Superior temporal gyrus (tissue), 1 donor: ENCODE measurements at regions not wholly inside any gene's neighbourhood (a gene's known extent, or its start where the extent isn't known, plus 50 kb on each side); places are given as distances from the start of the nearest gene placed in this dataset.
"Not testable (repeated sequence)": the region's sequence is repeated elsewhere in the genome, so short reads cannot be mapped to it uniquely, and the experiment has no call there.

Experiments
- DNase-seq: peaks from one replicate; pipeline ENCODE4 v3.0.0-alpha.2; 2016; ENCODE audit errors: extremely low spot score

DNA sequence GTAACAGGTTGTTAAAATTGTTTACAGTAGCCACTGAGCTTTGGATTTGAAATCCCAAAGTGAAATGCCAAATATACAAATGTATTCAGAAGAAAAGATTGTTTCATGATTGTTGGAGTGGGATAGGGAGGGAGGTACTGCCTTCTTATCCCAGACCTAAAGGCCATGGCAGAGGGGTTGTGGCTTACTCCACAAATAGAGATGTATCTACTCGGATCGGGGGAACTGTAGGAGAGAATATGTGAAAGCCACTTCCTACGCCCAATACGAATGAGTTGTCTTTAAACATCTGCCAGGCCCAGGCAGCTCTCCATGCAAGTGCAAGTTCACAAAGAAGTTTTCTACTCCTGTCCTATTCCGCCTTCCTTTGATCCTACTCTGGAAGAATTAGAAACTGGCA lies 150.2 kb upstream of the PRSS12 start:
- DNase-seq: not testable (repeated sequence)

DNA sequence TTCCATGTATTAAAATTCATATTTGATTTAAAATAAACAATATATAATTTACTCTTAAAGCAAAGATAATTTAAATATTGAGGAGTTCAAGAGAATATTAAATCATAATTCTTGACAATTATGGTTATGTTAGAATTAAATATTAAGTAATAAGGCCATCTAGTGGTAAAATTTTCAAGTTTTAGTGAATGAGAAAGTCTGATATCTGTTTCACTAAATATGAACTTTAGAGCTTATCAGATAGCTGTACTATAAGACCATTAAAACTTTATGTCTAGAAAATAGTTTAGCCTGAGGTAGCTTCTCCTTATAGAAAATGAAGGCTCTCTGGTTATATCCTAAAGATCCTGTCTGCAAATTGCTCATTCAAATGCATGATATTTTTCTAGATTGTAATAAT lies 152.1 kb upstream of the PRSS12 start:
- peak; percentile 22 for DNase-seq

DNA sequence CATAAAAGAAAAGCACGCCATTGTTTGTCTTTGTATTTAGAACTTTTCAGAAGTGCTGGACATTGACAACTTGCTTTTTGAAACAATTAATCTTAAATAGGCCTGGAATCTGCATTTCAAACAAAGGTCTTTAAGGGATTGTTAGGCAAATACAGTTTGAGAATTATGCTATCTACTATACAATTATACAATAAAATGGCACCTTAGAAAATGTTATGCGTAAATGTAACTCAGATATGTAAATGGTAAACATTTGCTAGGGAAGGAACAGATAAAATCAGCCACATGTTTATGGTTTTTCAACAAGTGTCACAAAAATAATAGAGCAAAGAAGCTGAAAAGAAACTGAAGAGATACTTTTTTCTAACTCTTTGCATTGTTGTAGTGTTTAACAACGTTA lies 152.7 kb upstream of the PRSS12 start:
- not testable (repeated sequence) for DNase-seq

DNA sequence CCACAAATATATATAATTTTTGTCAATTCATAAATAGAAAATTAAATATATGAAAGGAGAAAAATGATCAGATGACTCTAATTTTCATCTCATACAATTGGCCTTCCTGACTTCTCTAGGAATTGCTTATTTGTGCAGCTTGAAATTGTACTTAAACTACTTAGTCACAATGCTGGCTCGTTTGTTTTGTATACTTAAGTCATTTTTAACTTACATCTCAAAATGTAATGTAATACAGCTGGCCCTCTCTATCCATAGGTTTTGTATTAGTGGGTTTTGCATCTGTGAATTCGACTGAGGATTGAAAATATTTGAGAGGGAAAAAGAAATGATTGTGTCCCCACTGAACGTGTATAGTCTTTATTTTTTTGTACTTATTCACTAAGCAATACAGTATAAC lies 160.1 kb upstream of the PRSS12 start:
- DNase-seq: not testable (repeated sequence)

DNA sequence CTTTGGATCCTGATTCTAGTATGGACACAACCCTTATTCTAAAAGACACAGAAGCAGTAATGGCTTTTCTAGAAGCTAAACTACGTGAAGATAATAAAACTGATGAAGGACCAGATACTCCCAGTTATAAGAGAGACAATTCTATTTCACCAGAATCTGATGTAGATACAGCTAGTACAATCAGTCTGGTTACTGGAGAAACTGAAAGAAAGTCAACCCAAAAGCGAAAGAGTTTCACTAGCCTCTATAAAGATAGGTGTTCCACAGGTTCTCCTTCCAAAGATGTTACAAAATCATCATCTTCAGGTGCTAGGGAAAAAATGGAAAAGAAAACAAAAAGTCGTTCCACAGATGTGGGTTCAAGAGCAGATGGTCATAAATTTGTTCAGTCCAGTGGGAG lies 161.5 kb upstream of the PRSS12 start:
- not testable (repeated sequence) for DNase-seq

DNA sequence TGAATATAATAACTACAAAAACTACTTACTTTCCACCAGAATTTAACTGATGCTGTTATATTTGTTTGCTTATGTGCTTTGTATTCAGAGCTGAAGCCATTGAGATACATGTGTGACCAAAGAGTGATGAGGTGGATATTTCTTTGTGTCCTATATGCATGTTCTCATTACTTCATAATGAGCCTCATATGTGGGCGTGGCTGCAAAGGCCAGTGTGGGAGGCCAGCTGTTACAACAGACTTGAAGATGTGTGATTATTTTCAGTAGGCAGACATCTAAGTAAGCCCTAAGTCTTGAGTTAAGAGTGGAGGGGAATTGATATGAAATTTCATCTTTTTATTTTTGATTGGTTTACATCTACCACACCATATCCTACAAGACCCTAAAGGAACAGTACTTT lies 163.3 kb upstream of the PRSS12 start:
- not testable (repeated sequence) for DNase-seq

DNA sequence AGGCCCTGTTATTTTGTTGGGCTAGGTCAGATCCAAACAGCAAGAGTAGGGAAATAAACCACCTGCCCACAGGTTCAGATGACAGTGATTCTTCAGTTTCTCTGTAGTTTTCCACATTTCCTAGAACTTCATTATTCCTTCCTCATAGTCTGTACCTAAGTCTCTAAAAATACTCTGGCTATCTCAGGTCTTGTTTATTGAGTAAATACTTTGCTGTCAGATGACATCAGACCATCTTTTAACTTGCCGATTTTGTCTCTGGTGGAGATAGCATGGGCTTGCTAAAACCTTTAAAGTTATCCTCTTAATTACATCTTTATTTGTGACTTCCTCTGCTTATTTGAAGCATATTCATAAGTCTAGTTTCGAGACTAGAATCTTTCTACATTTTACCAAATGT lies 155.1 kb upstream of the METTL14 start:
- DNase-seq: not testable (repeated sequence)

DNA sequence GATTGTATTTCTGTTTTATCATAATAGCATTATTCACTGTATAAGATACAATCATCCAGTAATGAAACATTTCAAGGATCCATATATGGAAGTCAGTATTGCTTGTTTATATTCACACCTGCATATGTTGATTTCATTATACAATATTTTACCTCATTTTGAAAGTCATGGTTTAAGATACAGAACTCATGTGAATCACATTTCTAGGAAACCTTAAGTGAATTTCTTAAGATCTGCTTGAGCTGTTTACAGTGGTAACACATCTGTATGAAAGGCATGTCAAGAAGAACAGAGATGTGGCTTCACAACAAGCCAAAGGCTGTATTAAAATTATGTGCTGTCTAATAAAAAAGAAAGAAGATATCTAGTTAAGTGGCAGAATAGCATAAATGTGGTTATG lies 153.2 kb upstream of the METTL14 start:
- DNase-seq: not testable (repeated sequence)

DNA sequence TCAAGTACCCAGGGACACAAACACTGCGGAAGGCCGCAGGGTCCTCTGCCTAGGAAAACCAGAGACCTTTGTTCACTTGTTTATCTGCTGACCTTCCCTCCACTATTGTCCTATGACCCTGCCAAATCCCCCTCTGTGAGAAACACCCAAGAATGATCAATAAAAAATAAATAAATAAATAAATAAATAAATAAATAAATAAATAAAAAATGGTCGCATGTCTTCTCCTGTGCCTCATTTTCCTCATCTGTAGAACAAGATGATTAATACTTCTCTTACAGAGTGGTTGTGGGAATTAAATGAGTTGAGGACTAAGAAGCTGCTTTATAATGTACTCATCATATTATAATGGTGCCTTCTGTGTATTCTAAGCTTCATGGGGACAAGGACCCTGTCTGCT lies 149.4 kb upstream of the METTL14 start:
- not testable (repeated sequence) for DNase-seq

DNA sequence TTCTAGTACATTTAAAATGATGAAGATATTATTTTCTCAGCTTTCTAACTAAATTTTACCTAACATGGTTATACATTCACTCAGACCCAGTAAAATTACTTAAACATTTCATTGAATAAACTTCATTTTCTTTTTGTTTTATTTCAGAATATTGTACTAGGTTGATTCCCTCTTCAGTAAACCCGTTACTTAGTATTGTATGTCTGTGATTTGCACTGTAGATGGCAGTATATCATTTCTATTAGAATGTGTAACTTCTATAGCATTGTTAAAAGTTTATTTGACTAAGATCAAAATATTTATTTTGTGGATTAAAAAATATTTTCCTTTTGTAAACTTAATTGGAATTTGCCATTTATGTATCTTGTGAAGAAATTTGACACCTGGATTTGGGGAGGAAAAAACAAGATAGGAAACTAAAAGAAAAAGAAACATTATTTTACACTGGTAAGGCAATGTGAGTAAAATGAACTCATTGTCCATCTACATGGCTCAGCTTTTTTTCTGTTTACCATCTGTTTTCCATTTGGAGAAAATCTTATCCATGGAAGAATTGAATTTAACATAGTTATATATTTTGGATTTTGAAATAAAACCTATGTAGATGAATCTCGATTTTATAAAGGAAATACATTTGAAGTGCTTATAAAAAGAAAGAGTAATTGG lies 145.6 kb upstream of the METTL14 start:
- peak; percentile 45 for DNase-seq

DNA sequence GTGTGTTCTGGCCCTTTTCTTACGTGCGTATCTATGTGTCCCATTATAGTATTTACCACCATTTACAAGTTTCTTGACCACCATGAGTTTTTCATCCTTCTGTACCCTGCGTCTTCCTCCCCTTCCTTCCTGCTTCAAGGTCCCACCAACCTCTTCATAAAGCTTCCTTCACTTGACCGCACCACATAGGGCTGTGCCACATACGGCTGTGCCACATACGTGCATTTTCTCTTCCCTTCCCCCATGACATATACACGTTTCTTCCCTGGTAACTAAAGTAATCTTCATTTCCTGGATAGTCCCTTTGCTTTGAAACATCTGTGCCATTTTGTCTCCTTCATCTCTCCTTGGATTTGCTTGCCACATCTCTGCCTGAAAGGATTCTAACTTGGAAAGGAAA lies 128.6 kb upstream of the METTL14 start:
- DNase-seq: not testable (repeated sequence)

DNA sequence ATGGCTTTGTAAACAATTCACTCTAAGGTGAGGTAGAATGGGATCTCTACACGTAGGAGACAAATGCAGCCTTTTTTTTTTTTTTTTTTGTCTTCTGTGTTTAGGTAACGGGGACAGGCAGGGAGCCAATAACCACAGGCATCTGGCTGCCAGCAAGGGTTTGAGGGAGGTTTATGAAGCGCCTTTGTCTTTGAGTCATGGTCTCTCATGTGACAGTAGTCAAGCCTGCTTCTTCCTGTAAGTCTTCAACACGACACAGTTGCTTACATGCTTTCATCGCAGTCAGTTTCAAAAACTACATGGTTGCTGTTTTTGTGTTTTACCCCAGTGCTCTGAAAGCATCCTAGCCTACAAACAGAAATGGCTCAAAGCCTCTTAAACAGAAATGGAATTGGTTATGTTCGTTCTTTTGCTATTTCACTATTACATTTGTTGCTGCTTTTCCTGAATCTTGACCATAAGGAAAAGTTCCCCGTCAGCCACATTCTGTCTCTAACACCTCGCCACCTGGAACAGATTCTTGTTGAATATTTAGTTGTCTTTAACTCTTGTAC lies 127.8 kb upstream of the METTL14 start:
- DNase-seq: no peak

DNA sequence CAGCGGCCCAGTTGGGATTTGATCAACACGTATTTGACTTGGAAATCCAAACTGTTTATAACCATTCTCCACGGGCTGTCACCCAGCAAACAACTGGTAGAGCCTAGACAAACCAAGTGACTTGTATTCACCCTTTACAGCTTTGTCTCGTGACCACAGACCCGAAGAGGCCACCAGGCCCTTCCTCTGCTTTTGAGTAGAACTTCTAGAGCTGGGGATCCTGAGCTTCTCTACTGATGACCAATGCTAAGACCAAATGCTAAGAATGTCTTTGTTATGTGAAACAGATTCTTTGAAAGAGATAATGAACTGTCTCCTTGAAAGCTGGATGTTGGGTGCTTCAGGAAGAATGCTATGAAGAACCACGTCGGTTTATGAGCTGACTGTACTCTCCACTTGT lies 127.0 kb upstream of the METTL14 start:
- not testable (repeated sequence) for DNase-seq

DNA sequence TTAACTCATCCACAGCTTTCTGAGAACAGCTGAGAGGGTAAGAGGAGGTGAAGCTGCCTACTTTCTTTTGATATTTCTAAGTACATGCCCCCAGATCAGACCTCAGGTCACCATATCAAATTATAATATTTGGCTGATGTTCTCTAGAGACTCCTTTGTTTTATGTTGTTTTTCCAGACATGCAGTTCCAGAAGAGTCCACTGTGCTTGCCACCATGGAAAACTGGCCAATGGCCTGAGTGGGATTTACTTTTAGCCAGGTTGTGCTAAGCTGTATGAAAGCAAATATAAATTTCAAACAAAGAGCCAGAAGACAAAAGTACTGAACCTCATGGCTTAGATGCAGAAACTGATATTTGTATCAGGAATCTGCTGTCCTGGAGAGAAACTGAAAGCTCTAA lies 123.6 kb upstream of the METTL14 start:
- DNase-seq: not testable (repeated sequence)

DNA sequence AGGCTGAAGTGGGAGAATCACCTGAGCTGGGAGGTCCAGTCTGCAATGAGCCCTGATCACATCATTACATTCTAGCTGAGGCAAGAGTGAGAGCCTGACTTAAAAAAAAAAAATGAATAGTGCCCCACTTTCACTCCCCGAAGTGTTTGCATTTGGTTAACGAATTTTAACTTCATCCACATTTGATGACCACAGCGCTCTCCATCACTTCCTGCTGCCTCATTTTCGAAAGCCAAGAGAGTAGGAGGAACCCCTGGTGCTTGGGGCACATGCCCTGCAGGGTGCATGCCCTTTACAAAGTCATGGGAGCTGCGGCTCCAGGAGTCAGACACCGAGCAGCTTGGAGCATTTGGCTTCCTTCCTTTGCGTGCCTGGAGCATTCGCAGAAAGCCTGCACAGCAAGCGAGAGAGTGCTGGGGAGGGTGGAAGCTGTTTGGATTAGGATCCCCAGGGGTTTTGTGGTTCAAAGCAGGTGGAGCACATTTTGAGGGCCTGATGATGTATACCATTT lies 119.1 kb upstream of the METTL14 start:
- DNase-seq: not testable (repeated sequence)

DNA sequence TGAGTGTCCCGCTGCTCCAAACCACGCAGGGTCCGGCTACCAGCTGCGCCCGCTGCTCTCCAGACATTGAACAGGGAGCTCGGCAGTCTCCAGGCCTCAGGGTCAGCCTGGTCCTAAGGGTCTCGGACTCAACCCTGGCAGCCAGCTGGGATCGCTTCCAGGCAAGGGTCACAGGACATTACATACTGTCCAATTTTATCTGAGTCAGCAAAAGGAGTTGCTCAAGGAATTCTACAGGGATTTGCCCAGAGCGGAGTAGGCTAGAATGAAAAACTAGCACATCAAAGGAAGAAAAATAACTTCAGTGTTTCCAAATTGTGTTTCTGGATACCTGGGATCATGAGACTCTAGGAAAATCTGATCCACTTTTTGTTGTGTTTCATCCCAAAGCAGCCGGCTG lies 112.2 kb upstream of the METTL14 start:
- DNase-seq: not testable (repeated sequence)

DNA sequence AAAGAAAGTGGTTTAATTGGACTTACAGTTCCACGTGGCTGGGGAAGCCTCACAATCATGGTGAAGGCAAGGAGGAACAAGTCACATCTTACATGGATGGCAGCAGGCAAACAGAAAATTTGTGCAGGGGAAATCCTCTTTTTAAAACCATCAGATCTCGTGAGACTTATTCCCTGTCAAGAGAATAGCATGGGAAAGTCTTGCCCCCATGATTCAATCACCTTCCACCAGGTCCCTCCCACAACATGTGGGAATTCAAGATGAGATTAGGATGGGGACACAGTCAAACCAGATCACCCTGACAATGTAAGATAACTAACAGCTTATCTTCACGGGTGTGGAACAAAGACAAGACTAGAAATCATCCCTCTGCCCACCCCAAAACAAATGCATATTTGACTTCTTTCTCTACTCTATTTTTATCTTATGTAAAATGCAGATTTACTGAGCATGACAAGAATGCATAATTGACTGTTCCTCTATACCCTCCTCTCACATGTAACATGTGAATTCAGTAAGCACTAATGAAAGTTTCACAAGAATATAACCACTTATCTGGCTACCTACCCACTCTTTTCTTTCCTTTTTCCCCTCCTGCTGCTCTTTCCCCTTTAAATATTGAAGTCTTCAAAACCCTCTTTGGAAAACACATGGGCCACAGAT lies 110.8 kb upstream of the METTL14 start:
- not testable (repeated sequence) for DNase-seq

DNA sequence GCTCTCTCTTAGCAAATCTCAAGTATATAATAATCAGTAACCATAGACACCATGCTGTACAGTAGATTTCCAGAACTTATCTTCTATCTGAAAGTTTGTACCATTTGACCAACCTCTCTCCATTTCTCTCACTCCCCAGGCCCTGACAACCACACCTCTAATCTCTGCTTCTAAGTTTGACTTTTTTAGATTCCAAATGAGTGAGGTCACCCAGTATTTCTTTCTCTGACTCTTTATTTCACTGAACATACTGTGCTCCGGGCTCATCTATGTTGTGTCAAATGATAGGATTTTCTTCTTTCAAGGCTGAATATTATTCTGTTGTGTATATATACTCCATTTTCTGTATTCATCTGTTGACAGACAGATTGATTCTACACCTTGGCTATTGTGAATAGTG lies 110.1 kb upstream of the METTL14 start:
- DNase-seq: not testable (repeated sequence)

DNA sequence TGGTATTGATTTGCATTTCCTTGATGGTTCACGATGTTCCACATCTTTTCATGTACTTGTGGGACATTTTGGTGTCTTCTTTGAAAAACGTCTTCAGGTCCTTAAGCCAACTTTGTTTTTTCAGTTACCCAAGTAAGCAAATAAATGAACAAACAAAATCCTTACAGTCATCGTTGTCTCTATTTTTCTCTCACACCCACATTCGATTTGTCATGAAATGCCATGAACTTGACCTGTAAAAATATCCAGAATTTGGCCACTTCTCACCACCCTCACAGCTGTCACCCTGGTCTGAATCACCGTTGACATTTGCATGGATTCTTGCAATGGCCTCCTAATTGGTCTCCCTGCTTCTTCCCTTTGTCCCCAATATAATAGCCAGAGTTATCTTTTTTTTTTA lies 109.5 kb upstream of the METTL14 start:
- DNase-seq: not testable (repeated sequence)

DNA sequence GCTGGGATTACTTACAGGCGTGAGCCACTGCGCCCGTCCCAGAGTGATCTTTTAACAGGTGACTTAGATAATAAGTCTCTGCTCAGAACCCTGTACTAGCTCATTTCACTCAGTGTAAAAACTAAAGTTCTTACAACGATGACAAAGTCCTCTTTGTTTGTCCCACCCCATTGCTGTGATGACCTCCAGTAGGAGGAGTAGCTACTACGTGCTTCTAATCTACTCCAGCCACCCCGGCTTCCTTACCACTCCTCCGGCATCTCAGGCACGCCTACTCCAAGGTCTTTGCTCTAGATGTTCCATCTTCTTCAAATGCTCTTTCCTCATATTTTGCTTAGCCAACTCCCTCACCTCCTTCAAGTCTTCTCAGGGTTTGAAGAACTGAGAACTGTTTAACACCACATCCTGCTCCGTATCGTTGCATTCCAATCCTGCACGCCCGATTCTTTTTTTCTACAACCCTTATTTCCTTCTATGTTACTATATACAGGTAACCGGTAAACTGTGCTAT lies 108.4 kb upstream of the METTL14 start:
- not testable (repeated sequence) for DNase-seq

DNA sequence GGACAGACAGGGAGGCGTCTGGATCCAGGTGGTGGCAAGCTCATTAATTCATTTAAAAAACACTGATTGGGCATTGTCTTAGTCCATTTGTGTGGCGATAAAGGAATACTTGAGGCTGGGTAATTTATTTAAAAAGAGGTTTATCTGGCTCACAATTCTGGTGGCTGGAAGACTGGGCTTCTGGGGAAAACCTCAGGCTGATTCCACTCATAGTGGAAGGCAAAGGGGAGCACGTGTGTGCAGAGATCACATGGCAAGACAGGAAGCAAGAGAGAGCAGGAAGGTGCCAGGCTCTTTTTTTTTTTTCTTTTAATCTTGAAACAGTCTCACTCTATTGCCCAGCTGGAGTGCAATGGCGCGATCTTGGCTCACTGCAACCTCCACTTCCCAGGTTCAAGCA lies 100.2 kb upstream of the METTL14 start:
- no peak for DNase-seq

DNA sequence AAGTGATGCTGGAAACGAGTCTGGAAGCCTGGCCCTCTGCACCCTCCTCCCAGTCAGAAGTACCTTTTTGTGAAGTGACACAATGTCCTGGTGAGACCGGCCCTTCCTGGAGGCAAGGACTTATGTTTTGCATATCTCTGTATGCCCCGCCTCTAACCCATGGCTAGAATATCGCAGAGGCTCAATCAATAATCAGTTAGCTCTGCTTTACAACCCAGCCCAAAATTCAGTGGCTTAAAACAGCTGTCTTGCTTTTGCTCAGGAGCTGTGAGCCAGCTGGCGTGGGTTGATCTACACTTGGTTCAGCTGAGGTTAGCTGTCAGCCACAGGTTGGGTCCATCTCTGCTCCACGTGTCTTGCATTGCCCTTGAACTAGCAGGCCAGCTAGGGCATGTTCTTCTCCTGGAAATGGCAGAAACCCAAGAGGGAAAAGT lies 98.8 kb upstream of the METTL14 start:
- no peak for DNase-seq
